ENCODE measurements at regions not wholly inside any gene's neighbourhood (a gene's known extent, or its start where the extent isn't known, plus 50 kb on each side); places are given as distances from the start of the nearest gene placed in this dataset.
"Not testable (repeated sequence)": the region's sequence is repeated elsewhere in the genome, so short reads cannot be mapped to it uniquely, and the experiment has no call there.

DNA sequence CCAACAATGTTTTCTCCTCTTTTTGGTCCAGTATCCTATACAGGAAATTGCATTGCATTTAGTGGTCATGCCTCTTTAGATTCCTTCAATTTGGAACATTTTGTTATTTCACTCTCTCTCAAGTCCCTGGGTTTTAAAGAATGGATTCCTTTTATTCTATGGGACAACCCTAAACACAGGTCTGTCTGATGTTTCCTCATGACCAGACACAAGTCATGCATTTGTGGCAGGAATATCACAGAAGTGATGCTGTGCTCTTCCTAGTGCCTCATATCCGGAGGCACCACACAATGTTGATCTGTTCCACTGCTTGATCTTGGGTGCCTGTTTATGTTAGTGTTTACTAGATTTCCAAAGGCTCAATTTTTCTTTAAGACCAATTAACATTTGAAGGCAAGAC lies 69.7 kb upstream of the H2AZ1 start:
- in situ Hi-C loops (cut with HindIII; ENCODE audit: low sequenced_read_pairs): no loop called here
- DNase-seq (ENCODE audit: low read depth, low spot score): no peak
- TF ChIP-seq, protein P1, sequence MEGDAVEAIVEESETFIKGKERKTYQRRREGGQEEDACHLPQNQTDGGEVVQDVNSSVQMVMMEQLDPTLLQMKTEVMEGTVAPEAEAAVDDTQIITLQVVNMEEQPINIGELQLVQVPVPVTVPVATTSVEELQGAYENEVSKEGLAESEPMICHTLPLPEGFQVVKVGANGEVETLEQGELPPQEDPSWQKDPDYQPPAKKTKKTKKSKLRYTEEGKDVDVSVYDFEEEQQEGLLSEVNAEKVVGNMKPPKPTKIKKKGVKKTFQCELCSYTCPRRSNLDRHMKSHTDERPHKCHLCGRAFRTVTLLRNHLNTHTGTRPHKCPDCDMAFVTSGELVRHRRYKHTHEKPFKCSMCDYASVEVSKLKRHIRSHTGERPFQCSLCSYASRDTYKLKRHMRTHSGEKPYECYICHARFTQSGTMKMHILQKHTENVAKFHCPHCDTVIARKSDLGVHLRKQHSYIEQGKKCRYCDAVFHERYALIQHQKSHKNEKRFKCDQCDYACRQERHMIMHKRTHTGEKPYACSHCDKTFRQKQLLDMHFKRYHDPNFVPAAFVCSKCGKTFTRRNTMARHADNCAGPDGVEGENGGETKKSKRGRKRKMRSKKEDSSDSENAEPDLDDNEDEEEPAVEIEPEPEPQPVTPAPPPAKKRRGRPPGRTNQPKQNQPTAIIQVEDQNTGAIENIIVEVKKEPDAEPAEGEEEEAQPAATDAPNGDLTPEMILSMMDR (IDR thresholded peaks at IDR 0.05; ENCODE audit: low read depth, low read length): no peak
- no peak overlapping the region for H3K4me3 ChIP-seq (ENCODE audit: low read depth, low read length)

DNA sequence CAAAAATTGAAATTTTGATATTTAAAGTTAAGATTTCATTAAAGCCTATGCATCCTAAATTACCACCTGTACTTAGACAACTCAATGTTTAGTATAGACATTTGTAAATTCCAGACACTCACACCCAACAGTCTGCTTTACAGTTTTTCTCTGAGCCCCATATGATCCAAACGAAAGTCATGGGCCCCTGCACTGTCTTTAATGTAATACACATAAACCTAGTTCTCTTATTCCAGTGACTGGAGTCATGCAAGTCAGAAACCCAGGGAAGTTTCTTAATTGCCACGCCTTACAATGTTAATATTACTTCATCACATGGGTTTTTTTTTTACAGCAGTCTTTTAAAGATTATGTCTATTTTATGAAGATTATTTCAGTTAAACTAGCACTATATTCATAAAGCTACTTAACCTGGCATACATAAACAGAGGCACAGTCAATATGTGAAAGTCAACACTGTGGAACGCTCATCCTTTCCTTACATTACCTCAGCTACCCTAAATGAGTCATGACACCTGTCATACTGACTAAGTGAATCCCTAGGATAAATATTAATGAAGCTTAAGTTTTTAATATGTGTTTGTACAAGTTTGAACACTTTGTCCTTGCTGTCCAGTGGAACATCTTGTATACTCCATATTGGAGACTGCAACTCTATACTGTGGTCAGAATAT lies 67.7 kb upstream of the H2AZ1 start:
- no peak for DNase-seq (ENCODE audit: low read depth, low spot score)
- TF ChIP-seq, protein P1 (IDR thresholded peaks at IDR 0.05; ENCODE audit: low read depth, low read length): no peak
- in situ Hi-C loops (cut with HindIII; ENCODE audit: low sequenced_read_pairs): no loop called here
- H3K4me3 ChIP-seq (ENCODE audit: low read depth, low read length): no peak overlapping the region

DNA sequence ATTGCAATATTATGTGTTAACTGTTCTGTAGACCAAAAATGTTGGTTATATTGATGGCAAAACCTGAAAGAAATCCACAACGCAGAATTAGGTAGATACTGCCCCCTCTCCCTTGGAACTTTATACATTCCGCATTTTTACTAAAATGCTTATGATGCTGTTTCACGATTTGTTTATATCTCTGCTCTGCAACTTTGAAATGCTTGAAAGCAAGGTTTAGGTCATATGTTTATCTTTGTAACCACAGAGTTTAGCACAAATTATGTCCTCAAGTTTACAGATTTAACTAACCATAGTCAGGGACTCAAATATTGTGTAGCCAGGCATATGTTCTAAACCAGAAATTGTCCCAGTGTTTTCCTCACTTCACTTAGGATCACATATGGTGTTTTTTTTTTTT lies 66.1 kb upstream of the H2AZ1 start:
- peak; percentile 8 for DNase-seq (ENCODE audit: low read depth, low spot score)
- TF ChIP-seq, protein P1 (IDR thresholded peaks at IDR 0.05; ENCODE audit: low read depth, low read length): no peak
- H3K4me3 ChIP-seq (ENCODE audit: low read depth, low read length): no peak overlapping the region
- in situ Hi-C loops (cut with HindIII; ENCODE audit: low sequenced_read_pairs): no loop called here

DNA sequence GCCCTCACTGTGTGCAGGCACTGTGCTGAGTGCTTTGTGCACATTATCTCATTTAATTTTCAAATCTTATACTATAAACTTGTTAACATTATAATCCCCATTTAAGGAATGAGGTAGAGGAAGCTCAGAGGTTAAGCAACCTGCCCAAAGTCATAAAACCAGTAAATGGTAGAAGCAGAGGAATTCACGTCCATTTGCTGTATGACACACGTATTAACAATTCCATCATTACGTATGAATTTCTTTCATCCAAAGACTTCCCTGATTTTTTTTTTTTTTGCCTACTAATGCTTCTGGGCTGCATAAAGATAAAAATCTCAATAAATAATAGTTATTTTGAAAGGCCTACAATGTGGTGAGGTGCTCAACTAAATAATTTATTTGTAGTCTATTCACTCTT lies 64.5 kb upstream of the H2AZ1 start:
- no peak overlapping the region for H3K4me3 ChIP-seq (ENCODE audit: low read depth, low read length)
- in situ Hi-C loops (cut with HindIII; ENCODE audit: low sequenced_read_pairs): no loop called here
- DNase-seq (ENCODE audit: low read depth, low spot score): no peak
- TF ChIP-seq, protein P1 (IDR thresholded peaks at IDR 0.05; ENCODE audit: low read depth, low read length): no peak

DNA sequence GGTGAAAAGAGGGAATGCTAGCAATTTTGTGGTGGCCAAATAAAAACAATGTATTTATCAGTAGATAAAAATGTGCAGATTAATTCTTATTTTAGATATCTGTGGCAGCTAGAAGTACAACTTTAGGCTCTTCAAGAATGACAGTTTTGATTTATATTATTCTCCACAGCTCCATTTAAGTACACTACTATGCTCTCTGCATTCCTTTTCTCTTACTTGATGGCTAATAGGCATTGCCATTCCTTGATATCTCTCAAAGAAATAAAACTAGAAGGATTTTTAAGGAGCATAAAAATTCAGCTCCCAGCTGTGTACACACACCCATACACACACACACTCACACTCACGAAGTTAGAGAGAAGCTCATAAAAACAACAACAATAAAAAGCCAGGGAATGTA lies 59.4 kb upstream of the H2AZ1 start:
- in situ Hi-C loops (cut with HindIII; ENCODE audit: low sequenced_read_pairs): no loop called here

DNA sequence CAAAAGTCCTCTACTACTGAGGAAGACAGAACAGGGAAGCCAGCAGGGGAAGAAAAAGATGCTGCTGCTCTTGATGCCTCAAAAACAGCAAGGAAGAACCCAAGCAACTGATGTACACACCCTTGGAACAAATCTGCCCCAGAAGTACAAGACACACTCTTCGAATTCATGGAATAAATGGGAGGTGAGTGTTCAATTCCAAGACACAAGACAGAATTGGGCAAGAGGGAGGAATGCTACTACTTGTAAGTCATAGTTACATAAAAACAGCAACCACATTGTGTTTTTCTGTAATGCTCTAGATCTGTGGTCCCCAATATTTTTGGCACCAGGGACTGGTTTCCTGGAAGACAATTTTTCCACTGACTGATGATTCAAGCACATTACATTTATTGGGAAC lies 58.0 kb upstream of the H2AZ1 start:
- H3K4me3 ChIP-seq (ENCODE audit: low read depth, low read length): no peak overlapping the region
- in situ Hi-C loops (cut with HindIII; ENCODE audit: low sequenced_read_pairs): no loop called here
- peak; percentile 23 for DNase-seq (ENCODE audit: low read depth, low spot score)
- TF ChIP-seq, protein P1 (IDR thresholded peaks at IDR 0.05; ENCODE audit: low read depth, low read length): no peak

More for the DNA sequence above, 59.4 kb upstream of the H2AZ1 start:
- TF ChIP-seq, protein P1 (IDR thresholded peaks at IDR 0.05; ENCODE audit: low read depth, low read length): no peak
- H3K4me3 ChIP-seq (ENCODE audit: low read depth, low read length): no peak overlapping the region
- no peak for DNase-seq (ENCODE audit: low read depth, low spot score)

DNA sequence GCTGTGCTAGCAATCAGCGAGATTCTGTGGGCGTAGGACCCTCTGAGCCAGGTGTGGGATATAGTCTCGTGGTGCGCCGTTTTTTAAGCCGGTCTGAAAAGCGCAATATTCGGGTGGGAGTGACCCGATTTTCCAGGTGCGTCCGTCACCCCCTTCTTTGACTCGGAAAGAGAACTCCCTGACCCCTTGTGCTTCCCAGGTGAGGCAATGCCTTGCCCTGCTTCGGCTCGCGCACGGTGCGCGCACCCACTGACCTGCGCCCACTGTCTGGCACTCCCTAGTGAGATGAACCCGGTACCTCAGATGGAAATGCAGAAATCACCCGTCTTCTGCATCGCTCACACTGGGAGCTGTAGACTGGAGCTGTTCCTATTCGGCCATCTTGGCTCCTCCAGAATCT lies 56.1 kb upstream of the H2AZ1 start:
- in situ Hi-C loops (cut with HindIII; ENCODE audit: low sequenced_read_pairs); H3K4me3 ChIP-seq (ENCODE audit: low read depth, low read length); DNase-seq (ENCODE audit: low read depth, low spot score): not testable (repeated sequence)

All from astrocyte of the spinal cord (primary cell).